ENCODE measurements at regions not wholly inside any gene's neighbourhood (a gene's known extent, or its start where the extent isn't known, plus 50 kb on each side); places are given as distances from the start of the nearest gene placed in this dataset.

- H3K9me3 ChIP-seq, result no peaks in the 10 kb centered on the region
- no peak for DNase-seq (ENCODE audit: low spot score in 2 of 2)
- no peak overlapping the region for H3K4me3 ChIP-seq
- H3K36me3 ChIP-seq, result no peaks in the 10 kb centered on the region
- TF ChIP-seq CTCF (IDR thresholded peaks at IDR 0.05), result no peak
- TF ChIP-seq POLR2AphosphoS5 (IDR thresholded peaks at IDR 0.05), result no peak
- TF ChIP-seq POLR2A (IDR thresholded peaks at IDR 0.05), result no peak
- no peak for TF ChIP-seq EP300 (IDR thresholded peaks at IDR 0.05)
- no peaks in the 10 kb centered on the region for H3K27me3 ChIP-seq
- H3K27ac ChIP-seq, result no peak overlapping the region
- H3K4me1 ChIP-seq, result no peaks in the 10 kb centered on the region
- WGBS, result 96% methylated on average over 7 of the region's 7 CpGs
Measured at GRCh38 chr6:110033101-110033500, 55.0 kb downstream of the GPR6 start.

GRCh38 chr6:110033749-110034666 lies 55.9 kb downstream of the GPR6 start:
- no peak overlapping the region for H3K4me3 ChIP-seq
- no peaks in the 10 kb centered on the region for H3K36me3 ChIP-seq
- TF ChIP-seq EP300 (IDR thresholded peaks at IDR 0.05), result no peak
- TF ChIP-seq POLR2AphosphoS5 (IDR thresholded peaks at IDR 0.05), result no peak
- TF ChIP-seq CTCF (IDR thresholded peaks at IDR 0.05), result no peak
- TF ChIP-seq POLR2A (IDR thresholded peaks at IDR 0.05), result no peak
- no peak for DNase-seq (ENCODE audit: low spot score in 2 of 2)
- no peak overlapping the region for H3K27ac ChIP-seq
- no peaks in the 10 kb centered on the region for H3K27me3 ChIP-seq
- WGBS, result 81% methylated on average over 10 of the region's 10 CpGs
- no peaks in the 10 kb centered on the region for H3K9me3 ChIP-seq
- no peaks in the 10 kb centered on the region for H3K4me1 ChIP-seq

- TF ChIP-seq CTCF (IDR thresholded peaks at IDR 0.05), result no peak
- no peak for TF ChIP-seq POLR2A (IDR thresholded peaks at IDR 0.05)
- TF ChIP-seq EP300 (IDR thresholded peaks at IDR 0.05), result no peak
- TF ChIP-seq POLR2AphosphoS5 (IDR thresholded peaks at IDR 0.05), result no peak
- Histone ChIP-seq H3K27me3 (no peaks in the 10 kb centered on the region), H3K27ac (no peak overlapping the region), H3K36me3 (no peaks in the 10 kb centered on the region), H3K4me3 (no peak overlapping the region), H3K9me3 (no peaks in the 10 kb centered on the region), H3K4me1 (peaks cover 4% of the 10 kb centered on the region)
- no peak for DNase-seq (ENCODE audit: low spot score in 2 of 2)
- WGBS, result 85% methylated on average over 8 of the region's 8 CpGs
Measured at GRCh38 chr6:110034667-110035036, 56.5 kb downstream of the GPR6 start.

GRCh38 chr6:110035321-110035720 lies 57.2 kb downstream of the GPR6 start:
- TF ChIP-seq EP300 (IDR thresholded peaks at IDR 0.05) (no peak), POLR2AphosphoS5 (IDR thresholded peaks at IDR 0.05) (no peak), CTCF (IDR thresholded peaks at IDR 0.05) (no peak), POLR2A (IDR thresholded peaks at IDR 0.05) (no peak)
- no peak for DNase-seq (ENCODE audit: low spot score in 2 of 2)

GRCh38 chr6:110036408-110037302 lies 58.5 kb downstream of the GPR6 start:
- Histone ChIP-seq H3K4me1 (peaks cover 13% of the 10 kb centered on the region), H3K4me3 (no peak overlapping the region), H3K36me3 (no peaks in the 10 kb centered on the region), H3K9me3 (no peaks in the 10 kb centered on the region), H3K27ac (no peak overlapping the region), H3K27me3 (no peaks in the 10 kb centered on the region)
- no peak for DNase-seq (ENCODE audit: low spot score in 2 of 2)
- WGBS, result 89% methylated on average over 10 of the region's 11 CpGs
- no peak for TF ChIP-seq CTCF (IDR thresholded peaks at IDR 0.05)
- TF ChIP-seq POLR2A (IDR thresholded peaks at IDR 0.05), result no peak
- no peak for TF ChIP-seq EP300 (IDR thresholded peaks at IDR 0.05)
- no peak for TF ChIP-seq POLR2AphosphoS5 (IDR thresholded peaks at IDR 0.05)

More at GRCh38 chr6:110035321-110035720, 57.2 kb downstream of the GPR6 start:
- Histone ChIP-seq H3K27me3 (no peaks in the 10 kb centered on the region), H3K4me1 (peaks cover 8% of the 10 kb centered on the region), H3K9me3 (no peaks in the 10 kb centered on the region), H3K36me3 (no peaks in the 10 kb centered on the region), H3K4me3 (no peak overlapping the region), H3K27ac (no peak overlapping the region)
- WGBS, result 99% methylated on average over 5 of the region's 5 CpGs
